Ascending aorta (tissue), 2 donors: ENCODE measurements at regions not wholly inside any gene's neighbourhood (a gene's known extent, or its start where the extent isn't known, plus 50 kb on each side); places are given as distances from the start of the nearest gene placed in this dataset.

Source experiments
- DNase-seq, 2 donors: peaks; one replicate each; pipeline ENCODE4 v3.0.0-alpha.2; 2019; ENCODE audit warnings: low spot score in 2 of 2
- H3K27ac ChIP-seq, 2 donors: fragments of 200-600 bp; sonication (generic); one replicate each; pipeline ENCODE4 v1.5.1; 2016 to 2017; ENCODE audit warnings: mild to moderate bottlenecking in 1 of 2
- H3K27me3 ChIP-seq: fragments of 200-600 bp; sonication (generic); one replicate; pipeline ENCODE4 v1.5.1; 2017
- H3K36me3 ChIP-seq, 2 donors: fragments of 200-600 bp; sonication (generic); one replicate each; pipeline ENCODE4 v1.5.1; 2016
- H3K4me1 ChIP-seq, 2 donors: fragments of 200-600 bp; sonication (generic); one replicate each; pipeline ENCODE4 v1.5.1; 2016 to 2017; ENCODE audit warnings: mild to moderate bottlenecking in 1 of 2
- H3K4me3 ChIP-seq, 2 donors: fragments of 200-600 bp; sonication (generic); one replicate each; pipeline ENCODE4 v1.5.1; 2016 to 2017; ENCODE audit warnings: mild to moderate bottlenecking in 1 of 2
- H3K9me3 ChIP-seq, 2 donors: fragments of 200-600 bp; sonication (generic); one replicate each; pipeline ENCODE4 v1.5.1; 2016
- CTCF ChIP-seq, 3 experiments: fragments of 200-600 bp in 2 of 3; fragments of 450-650 bp in 1 of 3; sonication (generic) in 2 of 3; IDR thresholded peaks; one replicate each; pipeline ENCODE4 v1.5.1; 2016 to 2019; ENCODE audit warnings: antibody characterized with exemption in 3 of 3, mild to moderate bottlenecking in 1 of 3, moderate library complexity in 1 of 3
- intact Hi-C: fragments of 100-400 bp; cut with DNase I; formaldehyde crosslinking; loops from one replicate; pipeline ENCODE4 v1.15.1; 2023

GRCh38 chr5:30747412-30747811 lies 446.1 kb upstream of the CDH6 start:
- Histone ChIP-seq H3K27ac (no peak overlapping the region), H3K9me3 (no peaks in the 10 kb centered on the region), H3K4me1 (no peaks in the 10 kb centered on the region), H3K27me3 (no peaks in the 10 kb centered on the region), H3K4me3 (no peak overlapping the region), H3K36me3 (no peaks in the 10 kb centered on the region)
- TF ChIP-seq CTCF (IDR thresholded peaks at IDR 0.05) = no peak
- intact Hi-C loops = no loop called here
- no peak for DNase-seq

- DNase-seq = no peak
- H3K4me1 ChIP-seq = no peaks in the 10 kb centered on the region
- no peak overlapping the region for H3K27ac ChIP-seq
- no peak for TF ChIP-seq CTCF (IDR thresholded peaks at IDR 0.05)
- intact Hi-C loops = no loop called here
- H3K9me3 ChIP-seq = no peaks in the 10 kb centered on the region
- H3K36me3 ChIP-seq = no peaks in the 10 kb centered on the region
- H3K27me3 ChIP-seq = no peaks in the 10 kb centered on the region
- H3K4me3 ChIP-seq = no peak overlapping the region
Measured at GRCh38 chr5:30736669-30737068, 456.8 kb upstream of the CDH6 start.

GRCh38 chr5:30734118-30734517 lies 459.4 kb upstream of the CDH6 start:
- H3K27ac ChIP-seq = no peak overlapping the region
- no peaks in the 10 kb centered on the region for H3K36me3 ChIP-seq
- TF ChIP-seq CTCF (IDR thresholded peaks at IDR 0.05) = no peak
- no peaks in the 10 kb centered on the region for H3K9me3 ChIP-seq
- H3K4me1 ChIP-seq = no peaks in the 10 kb centered on the region
- no peak overlapping the region for H3K4me3 ChIP-seq
- intact Hi-C loops = no loop called here
- no peak for DNase-seq
- no peaks in the 10 kb centered on the region for H3K27me3 ChIP-seq

- no peaks in the 10 kb centered on the region for H3K36me3 ChIP-seq
- H3K27me3 ChIP-seq = no peaks in the 10 kb centered on the region
- no peak for TF ChIP-seq CTCF (IDR thresholded peaks at IDR 0.05)
- intact Hi-C loops = no loop called here
- no peak for DNase-seq
- no peak overlapping the region for H3K27ac ChIP-seq
- H3K4me3 ChIP-seq = no peak overlapping the region
- H3K4me1 ChIP-seq = no peaks in the 10 kb centered on the region
- H3K9me3 ChIP-seq = no peaks in the 10 kb centered on the region
Measured at GRCh38 chr5:30725073-30725472, 468.4 kb upstream of the CDH6 start.

GRCh38 chr5:30698217-30698616 lies 495.3 kb upstream of the CDH6 start:
- Histone ChIP-seq H3K4me3 (no peak overlapping the region), H3K9me3 (no peaks in the 10 kb centered on the region), H3K36me3 (no peaks in the 10 kb centered on the region), H3K4me1 (no peaks in the 10 kb centered on the region), H3K27me3 (no peaks in the 10 kb centered on the region), H3K27ac (no peak overlapping the region)
- DNase-seq = no peak
- TF ChIP-seq CTCF (IDR thresholded peaks at IDR 0.05) = no peak
- intact Hi-C loops = no loop called here

- no peak for TF ChIP-seq CTCF (IDR thresholded peaks at IDR 0.05)
- Histone ChIP-seq H3K4me3 (no peak overlapping the region), H3K27ac (no peak overlapping the region), H3K9me3 (no peaks in the 10 kb centered on the region), H3K4me1 (no peaks in the 10 kb centered on the region), H3K27me3 (no peaks in the 10 kb centered on the region), H3K36me3 (no peaks in the 10 kb centered on the region)
- intact Hi-C loops = no loop called here
- no peak for DNase-seq
Measured at GRCh38 chr5:30693326-30693725, 500.2 kb upstream of the CDH6 start.
